ENCODE measurements at regions not wholly inside any gene's neighbourhood (a gene's known extent, or its start where the extent isn't known, plus 50 kb on each side); places are given as distances from the start of the nearest gene placed in this dataset.

GRCh38 chr4:184283659-184284335 is 66.1 kb upstream of the ENPP6 start:
- Histone ChIP-seq H3K79me2 (ENCODE audit: control insufficient read depth, insufficient read depth, low read length) (peaks cover 30% of the 10 kb centered on the region), H3K9ac (ENCODE audit: control insufficient read depth, insufficient read depth, low read length) (peak overlapping the region; percentile 93), H4K20me1 (ENCODE audit: control insufficient read depth, insufficient read depth) (no peaks in the 10 kb centered on the region), H2AFZ (ENCODE audit: control insufficient read depth, low read depth, low read length) (no peak overlapping the region), H3K4me1 (ENCODE audit: control insufficient read depth, insufficient read depth, low read length) (peaks cover 77% of the 10 kb centered on the region), H3K4me2 (ENCODE audit: control insufficient read depth, insufficient read depth) (peak overlapping the region; percentile 82), H3K36me3 (ENCODE audit: control insufficient read depth in 2 of 2, insufficient read depth in 2 of 2, low read length in 1 of 2) (no peaks in the 10 kb centered on the region), H3K27ac (ENCODE audit: control insufficient read depth, insufficient read depth) (peak overlapping the region; percentile 99), H3K9me3 (replicated peaks; ENCODE audit: control insufficient read depth, insufficient read depth, low read length) (peaks cover 9% of the 10 kb centered on the region), H3K4me3 (peak overlapping the region; percentile 57), H3K27me3 (replicated peaks in 1 of 2; ENCODE audit: control insufficient read depth in 2 of 2, insufficient read depth in 2 of 2, low read length in 1 of 2) (no peaks in the 10 kb centered on the region)
- ChIA-PET SMC1A (ENCODE audit: uncharacterized antibody, unreplicated experiment) (interaction anchor here (0.7 to 8.5 kb wide), 19 partner anchors 8 to 255 kb away, joined by 3 to 428 read pairs (median 9); no protein-coding TSS in a partner anchor), POLR2A (interaction anchor here (0.6 to 7.5 kb wide), 16 partner anchors 8 to 638 kb away, joined by 3 to 250 read pairs (median 6); partner anchors contain the start of genes CASP3 and PRIMPOL), RAD21 (ENCODE audit: unreplicated experiment) (interaction anchor here (0.9 to 7.4 kb wide), 19 partner anchors 9 to 366 kb away, joined by 3 to 367 read pairs (median 8); partner anchors contain the start of genes CASP3, IRF2 and PRIMPOL), CTCF (interaction anchor here (0.8 to 15.5 kb wide), 15 partner anchors 9 to 252 kb away, joined by 3 to 348 read pairs (median 6); partner anchors contain the start of gene IRF2)
- in situ Hi-C loops (cut with MboI) (loop anchor here (5.0 to 10.0 kb wide), 3 partner anchors 64 to 451 kb away; partner anchors contain the start of gene CENPU), intact Hi-C loops (cut with micrococcal nuclease; ENCODE audit: unreplicated experiment) (loop anchor here (1.0 to 10.0 kb wide), 10 partner anchors 27 to 571 kb away; partner anchors contain the start of genes CASP3, IRF2 and PRIMPOL)
- DNase-seq (ENCODE audit: low read depth, low spot score) (no peak), FAIRE-seq (no peak), ATAC-seq (peak; percentile 0)
- WGBS (ENCODE audit: insufficient coverage, insufficient replicate concordance, low lambda C conversion rate, missing lambda C conversion rate) = 2% methylated on average over 26 of the region's 28 CpGs
- TSS peak; percentile 73 for BruUV-seq (replicated peaks)
- TF ChIP-seq TBL1XR1 (IDR thresholded peaks at IDR 0.05; ENCODE audit: low read depth, low read length) = no peak
- 0 out of 2 replicates have a peak, but pooled peaks have one; percentile 6 for TF ChIP-seq TARDBP (IDR thresholded peaks at IDR 0.05; ENCODE audit: borderline replicate concordance)
- no peak for TF ChIP-seq ZBED1 (IDR thresholded peaks at IDR 0.05; ENCODE audit: borderline replicate concordance)
- no peak for TF ChIP-seq ASH2L (IDR thresholded peaks at IDR 0.05; ENCODE audit: borderline replicate concordance, low read depth)
- TF ChIP-seq POLR2AphosphoS2 (IDR thresholded peaks at IDR 0.05; ENCODE audit: low read depth, low read length) = peak; percentile 12; the same call in 1 of the 2 replicates
- 0 out of 2 replicates have a peak, but pooled peaks have one; percentile 1 for TF ChIP-seq ZNF384 (IDR thresholded peaks at IDR 0.05; ENCODE audit: borderline replicate concordance, low read depth, low read length)
- TF ChIP-seq BHLHE40 (IDR thresholded peaks at IDR 0.05; ENCODE audit: borderline replicate concordance in 1 of 2, low read depth in 2 of 2, low read length in 1 of 2) = peak; percentile 75 to 80; a peak in 3 of 4 replicates
- TF ChIP-seq MTA3 (IDR thresholded peaks at IDR 0.05; ENCODE audit: borderline replicate concordance, low read length) = no peak
- peak in 1 of 2 experiments; percentile 39; a peak in 2 of 4 replicates for TF ChIP-seq IKZF2 (IDR thresholded peaks at IDR 0.05)
- TF ChIP-seq CREM (IDR thresholded peaks at IDR 0.05; ENCODE audit: low read depth) = no peak
- TF ChIP-seq MYC (IDR thresholded peaks at IDR 0.05; ENCODE audit: insufficient read depth, insufficient read length, insufficient replicate concordance, low read length, severe bottlenecking) = peak; percentile 62
- no peak for TF ChIP-seq SIX5 (IDR thresholded peaks at IDR 0.05; ENCODE audit: low read depth, low read length, severe bottlenecking)
- no peak for TF ChIP-seq EP300 (IDR thresholded peaks at IDR 0.05; ENCODE audit: borderline replicate concordance in 1 of 2, control insufficient read depth in 1 of 2, low read depth in 2 of 2, low read length in 2 of 2)
- TF ChIP-seq FOS (IDR thresholded peaks at IDR 0.05; ENCODE audit: borderline replicate concordance, extremely low read depth, insufficient read length) = no peak
- TF ChIP-seq MEF2B (IDR thresholded peaks at IDR 0.05; ENCODE audit: partially characterized antibody, poor library complexity, severe bottlenecking) = no peak
- TF ChIP-seq RAD21 (IDR thresholded peaks at IDR 0.05; ENCODE audit: insufficient read depth, low read depth, low read length) = no peak
- TF ChIP-seq CBX3 (IDR thresholded peaks at IDR 0.05; ENCODE audit: borderline replicate concordance, low read depth) = no peak
- 0 out of 2 replicates have a peak, but pooled peaks have one; percentile 1 for TF ChIP-seq PAX5 (IDR thresholded peaks at IDR 0.05; ENCODE audit: borderline replicate concordance, low read depth, low read length)
- 0 out of 2 replicates have a peak, but pooled peaks have one; percentile 18 for TF ChIP-seq LARP7 (IDR thresholded peaks at IDR 0.05)
- 0 out of 2 replicates have a peak, but pooled peaks have one; percentile 36 for TF ChIP-seq NKRF (conservative IDR thresholded peaks at IDR 0.05)
